CMK (cell line): ENCODE measurements at regions not wholly inside any gene's neighbourhood (a gene's known extent, or its start where the extent isn't known, plus 50 kb on each side); places are given as distances from the start of the nearest gene placed in this dataset.
A peak's percentile ranks its signal among the peaks of the same experiment; 100 is the strongest.

ENCODE experiments used
- DNase-seq: peaks from one replicate; pipeline ENCODE4 v3.0.0-alpha.2; 2010; ENCODE audit warnings: low read depth

DNA sequence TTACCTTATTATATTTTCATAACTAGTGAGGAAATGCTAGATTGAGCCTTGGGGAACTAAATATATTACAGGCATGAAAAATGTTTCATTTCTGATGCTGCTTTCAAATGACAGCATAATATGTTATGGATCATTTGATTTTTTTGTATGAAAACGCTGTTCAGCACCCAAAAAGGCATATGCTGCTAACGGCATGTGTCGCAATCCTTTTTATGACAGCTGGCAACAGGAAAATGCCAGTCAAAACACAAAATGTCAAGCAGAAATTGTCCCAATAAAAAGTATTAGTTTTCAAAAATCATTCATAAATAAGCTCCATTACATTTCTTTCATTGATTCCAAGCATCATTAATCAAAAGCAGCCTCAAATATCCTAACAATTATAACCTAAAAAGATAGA lies 1244.5 kb downstream of the PCDH7 start:
- no peak for DNase-seq

DNA sequence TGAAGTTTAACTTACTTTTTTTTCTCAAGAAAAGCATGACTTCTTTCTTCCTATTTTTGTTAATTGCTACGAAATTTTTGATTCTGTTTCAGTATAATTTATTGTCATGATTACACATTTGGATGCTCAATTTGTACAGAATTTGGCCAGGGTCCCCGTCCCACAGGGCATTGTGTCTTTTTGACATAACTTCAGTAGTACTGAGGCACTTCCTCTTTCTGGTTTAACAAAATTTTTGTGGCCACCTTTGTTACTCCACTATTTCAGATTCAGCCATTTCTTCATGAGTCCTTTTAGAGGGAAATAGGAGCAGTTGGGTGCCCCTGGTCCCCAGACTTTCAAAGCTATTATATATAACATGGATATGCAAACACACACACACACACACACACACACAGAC lies 1248.7 kb downstream of the PCDH7 start:
- DNase-seq: no peak

DNA sequence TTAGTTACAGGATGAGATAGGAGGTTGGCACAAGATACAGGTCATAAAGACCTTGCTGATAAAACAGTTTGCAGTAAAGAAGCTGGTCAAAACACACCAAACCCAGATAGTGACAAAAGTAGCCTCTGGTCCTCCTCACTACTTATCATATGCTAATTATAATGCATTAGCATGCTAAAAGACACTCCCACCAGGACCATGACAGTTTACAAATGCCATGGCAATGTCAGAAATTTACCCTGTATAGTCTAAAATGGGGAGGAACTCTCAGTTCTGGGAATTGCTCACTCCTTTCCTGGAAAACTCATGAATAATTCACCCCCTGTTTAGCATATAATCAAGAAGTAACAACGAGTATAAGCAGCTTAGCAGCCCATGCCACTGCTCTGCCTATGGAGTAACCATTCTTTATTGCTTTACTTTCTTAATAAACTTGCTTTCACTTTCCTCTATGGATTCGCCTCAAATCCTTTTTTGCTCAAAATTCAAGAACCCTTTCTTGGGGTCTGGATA lies 1254.4 kb downstream of the PCDH7 start:
- no peak for DNase-seq

DNA sequence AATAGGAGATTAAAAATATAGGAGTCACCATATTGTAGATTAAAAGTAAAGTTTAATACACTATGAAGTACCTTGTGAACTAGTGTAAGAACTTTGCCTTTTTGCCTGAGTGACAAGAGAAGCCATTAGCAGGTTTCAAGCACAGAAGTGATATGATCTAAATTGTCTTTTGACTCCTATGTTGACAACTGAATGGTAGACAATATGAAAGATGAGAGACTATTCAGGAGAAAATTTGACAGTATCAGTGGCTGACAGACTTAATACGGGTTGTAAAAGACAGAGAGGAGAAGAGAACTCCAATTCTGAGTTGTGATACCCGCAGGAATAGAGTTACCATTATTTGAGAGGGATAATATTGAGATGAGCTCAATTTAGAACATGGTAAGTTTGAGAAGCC lies 1259.8 kb downstream of the PCDH7 start:
- no peak for DNase-seq

DNA sequence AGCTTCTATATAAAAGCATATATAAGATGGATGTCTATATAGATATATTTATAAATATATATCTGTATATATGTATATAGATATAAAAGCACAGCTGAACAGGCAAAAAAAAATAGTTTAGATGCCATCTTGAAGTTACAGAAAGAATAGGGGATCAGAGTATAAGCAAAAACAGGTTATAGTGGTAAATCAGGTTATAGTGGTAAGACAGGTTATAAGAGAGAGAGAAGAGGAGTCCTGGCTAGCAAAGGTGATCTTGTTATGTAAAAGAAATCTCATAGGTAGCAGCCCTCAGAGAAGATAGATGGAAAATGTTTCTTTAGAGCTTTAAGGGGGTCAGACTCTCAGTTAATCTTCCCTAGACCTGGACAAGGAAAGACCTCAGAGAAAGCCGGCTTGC lies 1263.1 kb downstream of the PCDH7 start:
- no peak for DNase-seq

DNA sequence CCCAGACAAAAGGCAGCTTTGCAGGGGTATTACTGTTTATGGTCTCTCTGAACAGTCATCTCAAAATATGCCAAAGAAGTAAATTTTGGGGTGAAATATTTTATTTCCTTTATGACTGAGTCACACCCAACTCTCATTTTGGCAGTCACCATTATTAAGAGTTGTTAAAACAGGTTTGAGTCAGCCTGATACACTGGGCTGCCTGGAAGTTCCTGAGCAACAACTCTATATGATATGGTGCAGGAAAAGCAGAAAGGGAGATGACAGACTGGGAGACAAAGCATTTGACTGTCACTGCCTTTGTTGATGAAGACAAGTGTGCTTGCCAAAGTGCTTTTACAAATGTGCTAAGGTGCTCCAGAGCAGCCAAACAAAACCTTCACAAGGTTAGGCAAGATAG lies 1263.5 kb downstream of the PCDH7 start:
- no peak for DNase-seq

DNA sequence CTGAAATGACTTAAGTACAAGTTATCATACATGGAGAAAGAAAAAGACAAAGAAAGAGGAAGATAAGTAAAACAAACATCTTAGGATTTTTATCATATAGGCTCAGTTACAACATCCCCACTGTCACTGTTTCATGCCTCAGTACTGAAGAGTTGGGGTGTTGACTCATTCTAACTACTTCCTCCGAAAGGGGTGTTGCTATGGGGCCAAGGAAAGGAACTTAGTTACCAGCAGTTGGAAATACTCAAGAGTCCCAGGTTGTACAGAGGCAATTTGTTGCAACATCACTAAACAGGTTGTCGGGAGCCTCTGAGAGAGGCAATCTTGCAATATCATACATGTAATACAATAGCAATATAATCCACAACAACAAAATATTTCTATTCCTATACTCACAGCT lies 1264.7 kb downstream of the PCDH7 start:
- no peak for DNase-seq

DNA sequence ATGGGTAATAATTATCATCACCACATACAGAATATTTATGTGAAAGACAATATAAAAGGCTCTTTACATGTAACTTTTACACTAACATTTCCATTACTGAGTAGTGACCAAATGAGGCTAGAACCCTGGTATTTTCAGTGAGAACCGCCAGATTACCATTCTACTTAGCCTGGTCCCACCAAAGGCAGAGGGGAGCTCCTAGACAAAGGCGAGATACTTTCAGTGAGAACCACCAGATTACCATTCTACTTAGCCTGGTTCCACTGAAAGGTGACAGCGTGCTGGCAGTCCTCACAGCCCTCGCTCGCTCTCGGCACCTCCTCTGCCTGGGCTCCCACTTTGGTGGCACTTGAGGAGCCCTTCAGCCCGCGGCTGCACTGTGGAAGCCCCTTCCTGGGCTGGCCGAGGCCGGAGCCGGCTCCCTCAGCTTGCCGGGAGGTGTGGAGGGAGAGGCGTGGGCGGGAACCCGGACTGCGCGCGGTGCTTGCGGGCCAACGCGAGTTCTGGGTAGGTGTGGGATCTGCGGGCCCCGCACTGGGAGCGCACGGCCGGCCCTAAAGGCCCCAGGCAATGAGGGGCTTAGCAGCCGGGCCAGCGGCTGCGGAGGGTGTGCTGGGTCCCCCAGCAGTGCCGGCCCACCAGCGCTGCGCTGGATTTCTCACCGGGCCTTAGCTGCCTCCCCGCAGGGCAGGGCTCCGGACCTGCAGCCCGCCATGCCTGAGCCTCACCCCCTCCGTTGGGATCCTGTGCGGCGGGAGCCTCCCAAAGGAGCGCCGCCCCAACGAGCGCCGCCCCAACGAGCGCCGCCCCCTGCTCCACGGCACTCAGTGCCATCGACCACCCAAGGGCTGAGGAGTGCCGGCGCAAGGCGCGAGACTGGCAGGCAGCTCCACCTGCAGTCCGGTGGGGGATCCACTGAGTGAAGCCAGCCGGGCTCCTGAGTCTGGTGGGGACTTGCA lies 1276.1 kb downstream of the PCDH7 start:
- no peak for DNase-seq

DNA sequence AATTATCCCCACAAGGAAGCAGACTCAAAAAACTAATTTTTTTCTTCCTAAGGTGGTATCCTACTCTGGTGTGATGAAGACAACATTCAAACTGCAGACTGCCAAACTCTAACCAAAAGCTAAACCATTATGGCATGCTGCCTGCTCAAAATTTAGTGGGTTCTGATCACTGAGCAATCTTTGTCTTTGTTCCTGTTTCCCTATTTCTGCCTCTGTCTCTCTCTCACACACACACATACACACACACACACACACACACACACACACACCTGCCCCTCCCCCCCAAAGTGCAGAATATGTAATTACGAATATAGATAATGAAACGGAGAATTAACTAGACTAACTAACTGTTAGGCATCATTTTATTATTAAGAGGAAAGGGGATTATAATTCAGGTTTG lies 1278.6 kb downstream of the PCDH7 start:
- DNase-seq: no peak

DNA sequence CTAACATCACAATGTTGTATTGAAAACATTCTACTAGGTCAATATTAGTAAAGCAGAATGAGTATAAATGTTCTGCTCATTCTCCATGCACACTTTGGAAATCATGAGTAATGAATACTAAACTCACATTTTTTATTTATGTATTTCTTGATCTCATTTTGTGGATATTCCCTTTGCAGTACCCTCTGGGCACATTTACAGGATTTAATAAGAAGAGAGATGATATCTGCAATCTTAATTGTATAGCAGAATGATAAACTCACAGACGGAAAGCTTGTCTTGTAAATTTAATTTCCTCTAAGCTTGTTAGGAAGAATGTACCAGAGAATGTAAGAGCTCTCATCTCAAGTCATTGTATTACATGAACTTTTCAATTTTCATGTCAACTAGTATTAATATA lies 1279.7 kb downstream of the PCDH7 start:
- no peak for DNase-seq

DNA sequence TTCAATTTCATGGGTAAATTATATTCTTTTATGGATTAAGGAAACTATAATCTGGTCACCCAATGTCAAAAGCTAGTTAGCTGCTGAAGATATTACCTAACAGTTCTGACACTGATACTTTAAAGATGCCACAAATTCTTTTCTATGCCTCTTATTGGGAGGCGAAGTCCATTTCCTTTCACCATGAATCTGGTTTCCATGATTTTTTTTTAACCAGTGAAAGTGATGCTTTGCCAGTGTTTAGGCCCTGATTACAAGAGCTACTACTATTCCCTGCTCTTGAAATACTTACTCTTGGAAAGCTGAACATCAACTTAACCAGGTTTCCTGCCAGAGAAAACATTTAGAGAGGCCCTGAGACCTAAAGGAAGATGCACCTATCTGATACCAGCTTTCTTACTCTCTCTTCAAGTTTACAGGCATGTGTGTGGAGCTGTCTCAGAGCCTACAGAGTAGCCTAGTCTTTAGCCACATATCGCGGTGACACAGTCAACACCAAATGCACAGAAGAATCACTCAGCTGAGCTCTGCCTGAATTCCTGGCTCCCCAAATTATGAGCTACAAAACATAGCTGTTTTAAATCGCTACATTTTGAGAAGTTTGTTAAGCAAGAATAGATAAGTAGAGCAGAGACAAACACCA lies 1280.8 kb downstream of the PCDH7 start:
- no peak for DNase-seq

DNA sequence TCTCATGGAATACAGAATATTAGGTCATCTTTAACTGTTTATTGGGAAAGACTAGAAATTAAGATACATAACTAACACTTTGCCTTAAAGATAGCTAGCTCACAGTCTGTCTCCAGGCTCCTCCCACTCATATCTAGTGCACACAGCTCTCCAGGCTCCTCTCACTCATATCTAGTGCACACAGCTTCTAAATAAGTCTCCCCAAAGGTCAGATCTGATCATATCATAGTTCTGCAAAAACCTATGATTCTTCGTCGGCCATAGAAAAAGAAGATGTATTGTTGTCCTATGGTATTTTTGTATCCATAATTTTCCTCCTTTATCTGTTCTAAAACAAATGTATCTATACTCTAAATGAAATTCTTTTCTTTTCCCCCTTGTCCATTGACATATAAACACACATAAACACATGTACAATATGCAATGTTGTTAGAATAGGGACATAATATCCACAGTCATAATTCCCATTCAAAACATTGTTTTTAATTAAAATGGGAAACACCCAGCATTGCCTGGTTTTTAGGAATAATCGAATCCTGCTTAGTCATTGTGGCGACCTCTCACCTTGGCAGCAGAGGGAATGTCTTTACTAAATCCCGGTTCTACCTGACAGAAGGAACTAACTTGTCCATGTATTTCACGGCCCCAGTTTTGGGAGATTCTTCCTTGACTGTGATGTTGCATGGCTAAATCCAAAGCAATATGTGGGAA lies 1282.0 kb downstream of the PCDH7 start:
- peak; percentile 55 for DNase-seq

DNA sequence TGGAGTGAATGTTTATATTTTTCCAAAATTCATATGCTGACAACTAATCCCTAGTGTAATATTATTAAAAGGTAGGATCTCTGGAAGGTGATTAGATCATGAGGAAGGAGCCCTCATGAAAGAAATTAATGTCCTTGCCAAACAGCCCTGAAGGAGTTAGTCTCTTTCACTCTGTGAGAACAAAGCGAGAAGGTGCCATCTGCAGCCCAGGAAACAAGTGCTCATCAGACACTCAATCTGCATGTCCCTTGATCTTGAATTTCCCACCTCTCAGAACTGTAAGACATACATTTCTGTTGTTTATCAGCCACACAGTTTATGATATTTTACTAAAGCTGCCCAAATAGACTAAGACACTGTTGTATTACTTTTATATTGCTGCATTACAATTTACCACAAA lies 1283.4 kb downstream of the PCDH7 start:
- DNase-seq: no peak

DNA sequence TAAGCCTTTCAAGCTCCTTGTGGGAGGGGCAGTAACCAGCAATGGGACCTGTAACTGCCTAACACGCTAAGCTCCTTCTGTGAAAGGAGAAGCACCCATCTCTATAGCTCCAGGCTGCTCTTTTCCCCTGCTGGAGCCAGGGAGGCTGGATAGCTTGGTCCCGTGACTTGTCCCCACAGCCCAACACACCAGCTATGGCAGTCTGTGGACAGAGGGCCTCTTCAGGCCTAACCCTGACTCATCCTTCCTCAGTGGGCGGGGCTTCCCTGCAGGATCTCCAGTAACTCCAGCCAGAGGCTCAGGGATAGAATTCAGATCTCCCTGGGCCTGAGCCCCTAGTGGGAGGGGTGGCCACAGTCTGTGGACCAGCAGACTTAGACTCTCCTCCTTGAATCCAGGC lies 1290.1 kb downstream of the PCDH7 start:
- no peak for DNase-seq

DNA sequence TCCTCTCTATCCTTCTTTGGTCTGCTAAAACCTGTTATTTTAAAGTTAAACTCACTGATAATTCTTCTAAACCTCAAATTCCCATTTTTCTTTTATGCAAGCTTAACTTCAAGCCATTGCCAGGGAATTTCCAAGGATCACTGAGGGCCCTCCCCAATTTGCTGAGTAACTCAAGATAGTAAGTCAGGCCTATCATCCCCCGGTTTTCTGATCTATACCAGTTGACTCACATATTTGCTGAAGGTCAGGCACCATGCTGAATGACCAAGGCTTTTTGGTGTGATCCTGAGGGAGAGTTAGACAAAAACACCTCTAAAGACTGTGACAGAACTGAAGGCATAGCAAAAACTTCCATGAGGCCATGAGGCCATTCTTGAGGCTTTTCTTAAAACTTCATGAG lies 1301.9 kb downstream of the PCDH7 start:
- no peak for DNase-seq

DNA sequence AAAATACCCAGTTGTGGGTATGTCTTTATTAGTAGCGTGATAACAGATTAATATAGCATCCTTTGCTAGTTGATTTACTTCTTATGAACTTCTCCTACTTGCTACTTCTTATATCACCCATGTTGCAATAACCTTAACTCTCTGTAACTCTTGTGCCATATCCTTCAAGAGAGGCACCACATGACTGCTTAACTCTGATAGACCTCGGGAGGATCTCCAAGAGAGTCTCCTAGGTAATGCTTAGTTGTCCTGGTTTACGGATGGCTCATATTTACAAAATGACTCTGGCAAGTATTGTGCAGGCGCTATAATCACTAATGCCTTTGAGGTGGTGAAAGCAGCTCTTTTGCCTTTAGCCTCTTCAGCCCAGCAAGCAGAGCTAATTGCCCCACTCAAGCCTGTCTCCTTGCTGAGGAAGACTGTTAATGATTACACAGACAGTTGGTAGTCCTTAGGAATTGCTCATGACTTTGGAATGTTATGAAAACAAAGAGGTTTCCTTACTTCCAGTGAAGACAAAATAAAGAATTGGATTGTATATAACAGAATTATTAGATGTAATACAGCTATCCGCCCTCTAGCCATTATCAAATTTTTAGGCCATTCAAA lies 1305.8 kb downstream of the PCDH7 start:
- DNase-seq: no peak

DNA sequence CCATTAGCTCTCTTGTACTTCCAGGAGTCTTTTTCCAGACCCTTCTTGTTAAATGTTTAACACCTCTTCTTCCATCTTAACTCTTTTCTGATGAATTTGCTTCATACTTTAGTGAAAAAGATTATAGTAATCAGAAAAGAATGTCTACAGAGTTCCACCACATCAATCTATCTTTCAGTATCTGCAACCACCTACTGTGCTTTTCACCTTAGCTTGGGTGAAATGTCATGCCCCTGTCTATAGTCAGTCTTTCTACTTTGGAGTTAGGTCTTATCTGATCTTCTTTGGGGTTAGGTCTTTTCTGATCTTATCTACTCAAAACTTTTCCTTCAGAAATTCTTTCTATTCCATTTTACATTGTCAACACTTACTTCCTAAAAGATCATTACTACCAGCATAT lies 1310.2 kb downstream of the PCDH7 start:
- DNase-seq: no peak

DNA sequence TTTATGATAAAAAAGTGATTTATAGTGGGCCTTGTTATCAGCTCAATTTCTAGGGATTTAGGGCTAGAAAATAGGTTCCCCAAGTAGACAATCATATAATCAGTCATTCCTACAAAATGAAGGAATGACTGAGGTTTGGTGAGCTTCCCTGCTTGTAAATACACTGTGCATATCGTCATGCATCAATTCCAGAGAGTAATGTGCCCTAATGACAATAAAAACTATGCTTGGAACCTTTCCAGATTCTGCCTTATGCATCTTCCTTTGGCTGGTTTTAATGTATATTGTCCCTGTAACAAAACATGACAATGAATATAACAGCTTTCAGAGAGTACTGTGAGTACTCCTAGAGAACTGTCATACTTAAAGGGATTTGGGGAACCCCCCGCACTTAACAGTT lies 1310.9 kb downstream of the PCDH7 start:
- no peak for DNase-seq

DNA sequence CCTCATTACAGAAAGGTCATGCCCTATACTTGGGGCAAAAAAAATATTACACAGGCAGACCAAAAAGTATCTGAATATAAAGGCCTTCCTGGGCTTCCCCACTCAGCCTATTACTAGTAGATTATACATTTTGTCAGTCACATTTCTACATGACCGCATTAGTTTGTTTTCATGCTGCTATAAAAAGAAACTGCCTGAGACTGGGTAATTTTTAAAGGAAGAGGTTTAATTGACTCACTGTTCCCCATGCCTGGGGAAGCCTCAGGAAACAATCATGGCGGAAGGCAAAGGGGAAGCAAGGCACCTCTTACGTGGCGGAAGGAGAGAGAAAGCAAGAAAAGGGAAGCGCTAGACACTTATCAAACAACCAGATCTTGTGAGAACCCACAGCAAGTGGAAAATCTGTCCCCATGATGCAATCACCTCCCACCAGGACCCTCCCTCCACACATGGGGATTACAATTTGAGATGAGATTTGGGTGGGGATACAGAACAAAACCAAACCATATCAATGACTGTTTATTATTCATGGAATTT lies 1312.0 kb downstream of the PCDH7 start:
- DNase-seq: peak; percentile 29

DNA sequence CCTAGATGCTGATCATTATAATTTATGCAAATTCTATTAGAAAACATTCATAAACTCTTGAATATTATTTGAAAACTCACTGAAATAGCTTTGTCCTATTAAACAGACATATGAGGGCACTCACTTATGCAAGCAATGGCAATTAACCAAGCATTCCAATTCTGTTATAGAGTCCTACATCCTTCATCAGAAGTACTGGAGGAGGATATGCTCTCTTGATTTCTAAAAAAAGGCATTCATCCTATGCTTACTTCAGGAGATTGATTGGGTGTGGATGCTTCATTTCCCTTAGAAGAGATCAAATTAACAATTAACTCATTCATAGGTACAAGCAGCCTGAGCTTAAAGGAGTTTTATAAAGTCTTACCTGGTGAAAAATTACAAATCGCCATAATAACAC lies 1317.2 kb downstream of the PCDH7 start:
- DNase-seq: no peak

DNA sequence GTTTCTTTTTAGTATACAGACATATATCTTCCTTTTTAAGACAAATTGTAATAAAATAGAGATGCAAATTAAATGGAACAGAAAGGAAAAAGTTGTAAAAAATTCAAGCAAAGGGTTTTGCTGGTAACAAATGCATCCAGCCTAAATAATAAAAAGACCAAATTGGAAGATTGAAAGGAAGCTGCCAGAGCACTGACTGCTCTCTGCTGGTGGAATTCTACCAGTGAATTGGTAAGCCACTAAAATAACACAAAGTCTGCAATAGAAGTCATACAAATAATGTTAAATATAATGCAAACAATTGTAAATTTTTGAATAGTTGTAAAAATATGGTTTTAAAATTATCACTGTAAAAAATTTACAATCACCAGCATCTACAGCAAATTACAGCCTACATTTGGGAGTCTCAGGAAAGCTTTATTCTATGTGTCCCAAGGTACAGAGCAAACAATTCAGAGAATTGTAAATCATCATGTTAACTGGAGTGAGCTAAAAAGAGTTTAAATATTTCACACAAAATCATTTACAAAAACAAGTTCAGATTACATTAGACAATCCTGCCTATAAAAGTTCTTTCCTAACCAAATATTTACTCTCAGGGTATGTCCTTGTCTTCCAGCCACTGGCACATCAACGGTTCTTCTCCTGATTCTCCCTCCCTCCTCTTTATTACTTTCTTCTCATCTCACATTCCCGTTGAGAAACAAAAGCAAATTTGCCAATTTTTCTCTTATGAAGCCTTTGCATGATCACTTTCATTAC lies 1322.5 kb downstream of the PCDH7 start:
- DNase-seq: no peak
